Kidney tubule cell (primary cell): ENCODE measurements at regions not wholly inside any gene's neighbourhood (a gene's known extent, or its start where the extent isn't known, plus 50 kb on each side); places are given as distances from the start of the nearest gene placed in this dataset.
A peak's percentile ranks its signal among the peaks of the same experiment; 100 is the strongest.

Experiments used
- DNase-seq: peaks from one replicate; pipeline ENCODE4 v3.0.0-alpha.2; 2018; ENCODE audit warnings: low spot score

DNA sequence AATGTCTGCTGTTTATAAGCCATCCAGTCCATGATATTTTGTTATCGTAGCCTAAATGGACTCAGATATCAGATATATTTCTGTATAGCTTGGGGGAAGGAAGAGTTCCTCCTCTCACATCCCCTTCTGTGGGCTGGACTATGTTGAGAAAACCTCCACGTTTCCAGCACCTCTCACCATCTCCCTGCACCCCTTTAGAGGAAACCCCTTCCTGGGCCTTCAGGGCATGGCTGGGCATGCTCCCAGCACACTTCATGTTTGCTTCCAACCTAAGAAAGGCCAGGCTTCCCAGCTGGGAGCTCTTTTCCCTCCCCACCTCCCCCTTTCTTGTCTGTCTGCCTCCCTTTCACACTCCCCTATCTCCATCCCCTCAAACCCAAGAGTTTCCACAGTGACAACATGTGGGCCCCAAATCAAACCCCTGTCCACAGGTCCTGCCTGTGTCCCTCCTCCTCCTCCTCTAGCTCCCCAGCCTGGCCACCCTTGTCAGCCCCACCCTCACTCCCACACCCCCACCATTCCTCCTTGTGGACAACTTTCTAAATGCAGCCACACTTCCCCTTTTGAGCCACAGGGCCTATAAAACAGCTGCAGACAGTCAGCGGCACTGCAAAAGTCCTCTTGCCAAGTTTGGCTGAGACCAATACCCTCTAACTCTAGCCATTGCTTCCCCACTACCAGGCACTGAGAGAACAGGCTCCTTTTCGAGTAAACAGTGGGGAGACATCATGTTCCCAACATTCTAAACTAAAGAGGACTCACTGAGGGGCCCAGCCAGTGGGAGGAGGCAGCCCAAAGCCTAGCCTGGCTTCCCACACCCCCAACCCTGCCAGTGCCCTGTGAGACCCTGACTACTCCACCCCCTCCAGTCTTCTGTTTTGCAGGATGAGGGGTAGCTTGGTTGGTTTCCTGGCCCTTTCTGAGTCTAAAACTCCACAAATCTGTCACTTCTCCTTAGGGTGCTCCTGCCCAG is 120.5 kb downstream of the ZFP36L2 start:
- no peak for DNase-seq

DNA sequence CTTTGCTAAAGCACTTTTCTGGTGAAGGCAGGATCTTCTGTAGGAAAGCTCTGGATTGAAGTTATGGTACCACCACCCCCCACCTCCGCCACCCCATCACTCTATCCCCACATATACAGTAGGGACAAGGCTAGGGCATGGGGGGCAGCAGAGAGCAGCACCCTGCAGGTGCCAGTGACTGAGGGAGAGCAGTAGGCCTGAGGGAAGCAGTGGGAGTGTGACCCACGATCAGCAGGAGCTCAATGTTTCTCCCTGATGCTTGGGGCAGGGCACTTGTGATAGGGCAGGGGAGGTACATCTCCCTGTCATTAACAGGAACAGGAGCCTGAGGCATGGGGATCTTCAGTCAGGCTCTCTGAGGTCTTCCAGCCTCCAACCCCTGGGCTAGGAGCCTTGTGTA is 121.6 kb downstream of the ZFP36L2 start:
- no peak for DNase-seq

DNA sequence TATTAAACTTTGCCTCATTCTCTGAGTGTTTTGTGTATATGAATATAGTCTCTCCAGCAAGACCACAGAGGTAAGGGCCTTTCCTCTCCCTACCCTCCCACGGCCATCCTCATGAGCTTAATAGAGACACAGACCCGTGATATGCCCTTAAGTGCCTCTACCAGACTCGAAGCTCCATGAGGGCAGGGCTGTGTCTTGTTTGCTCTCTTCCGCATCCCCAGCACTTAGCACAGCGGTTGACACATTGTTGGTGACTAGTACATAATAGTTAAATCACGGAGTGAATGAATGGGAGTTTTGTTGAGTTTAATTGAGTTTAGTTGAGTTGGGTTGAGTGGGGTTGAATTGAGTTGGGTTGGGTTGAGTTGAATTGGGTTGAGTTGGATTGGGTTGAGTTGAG is 122.3 kb downstream of the ZFP36L2 start:
- no peak for DNase-seq

GRCh38 chr2:43103093-43103404 is 123.4 kb downstream of the ZFP36L2 start:
- DNase-seq = no peak

GRCh38 chr2:43102366-43103092 is 123.9 kb downstream of the ZFP36L2 start:
- no peak for DNase-seq

GRCh38 chr2:43101751-43102150 is 124.7 kb downstream of the ZFP36L2 start:
- no peak for DNase-seq

DNA sequence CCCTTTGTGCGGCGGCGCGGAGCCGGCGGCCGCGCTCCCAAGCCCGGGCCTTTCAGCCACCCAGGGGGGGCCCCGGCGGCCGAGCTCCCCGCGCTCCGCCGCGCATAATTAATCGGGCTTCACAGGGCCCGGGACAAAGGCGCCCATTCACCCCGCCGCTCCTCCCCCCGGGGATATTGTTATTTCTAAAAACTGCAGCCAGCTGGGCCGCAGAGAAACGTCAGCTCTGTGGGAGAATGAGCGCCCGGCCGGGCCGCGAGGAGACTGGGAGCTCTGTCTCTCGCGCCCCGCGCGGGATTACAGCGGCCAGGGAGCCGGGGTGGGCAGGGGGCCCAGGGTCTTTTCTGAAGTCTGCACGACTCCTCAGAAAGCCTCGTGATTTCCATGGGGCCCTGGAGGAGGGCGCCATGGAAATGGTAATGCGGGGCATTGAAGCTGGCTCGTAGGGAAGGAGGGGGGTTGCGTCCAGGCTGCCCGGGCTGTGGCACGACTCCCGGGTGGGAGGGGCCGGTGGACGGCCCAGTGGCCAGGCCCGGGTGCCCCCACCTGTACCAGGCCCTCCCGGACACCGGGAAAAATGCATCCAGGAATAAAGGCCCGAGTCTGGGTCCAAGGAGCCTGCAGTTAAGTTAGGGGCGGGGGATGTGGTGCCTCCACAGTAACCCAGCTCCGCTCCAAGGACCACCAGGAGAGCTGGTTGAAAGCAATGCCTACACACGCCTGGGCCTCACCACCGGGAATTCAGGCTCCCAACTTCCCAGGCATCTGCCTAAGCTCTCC is 125.3 kb downstream of the ZFP36L2 start:
- DNase-seq = peak; percentile 44

- DNase-seq = no peak
Observed at GRCh38 chr2:43100362-43100882, 126.0 kb downstream of the ZFP36L2 start.

DNA sequence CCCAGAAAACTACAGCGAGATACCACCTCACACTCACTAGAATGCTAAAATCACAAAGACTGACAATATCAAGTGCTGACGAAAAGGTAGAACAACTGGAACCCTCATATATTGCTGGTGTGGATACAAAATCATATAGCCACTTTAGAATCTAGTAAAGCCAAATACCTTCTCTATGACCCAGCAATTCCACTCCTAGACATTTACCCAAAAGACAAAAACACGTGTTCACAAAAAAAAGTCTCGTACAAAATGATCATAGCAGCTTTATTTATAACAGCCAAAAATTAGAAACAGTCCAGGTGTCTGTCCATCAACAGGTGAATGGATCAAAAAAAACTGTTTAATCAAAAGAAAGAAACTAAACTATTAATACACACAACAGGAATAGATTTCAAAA is 126.6 kb downstream of the ZFP36L2 start:
- DNase-seq = no peak

DNA sequence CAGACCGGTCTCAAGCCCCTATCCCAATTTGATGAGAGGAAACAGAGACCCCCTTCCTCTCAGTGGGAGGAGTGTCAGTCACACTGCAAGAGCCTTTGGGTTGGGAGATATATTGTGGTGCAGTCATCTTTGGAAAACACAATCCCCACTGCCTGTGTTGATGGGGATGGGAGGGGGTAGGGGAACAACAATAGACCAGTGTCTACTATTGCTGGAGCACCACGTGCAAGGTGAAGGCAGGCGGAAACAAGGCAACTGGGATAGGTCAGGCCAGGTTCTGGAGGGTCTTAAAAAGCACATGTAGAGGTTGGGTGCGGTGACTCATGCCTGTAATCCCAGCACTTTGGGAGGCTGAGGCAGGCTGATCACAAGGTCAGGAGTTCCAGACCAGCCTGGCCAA is 127.9 kb downstream of the ZFP36L2 start:
- DNase-seq = no peak

- no peak for DNase-seq
Observed at GRCh38 chr2:43097644-43098408, 128.6 kb downstream of the ZFP36L2 start.

GRCh38 chr2:43095533-43096295 is 130.7 kb downstream of the ZFP36L2 start:
- no peak for DNase-seq

DNA sequence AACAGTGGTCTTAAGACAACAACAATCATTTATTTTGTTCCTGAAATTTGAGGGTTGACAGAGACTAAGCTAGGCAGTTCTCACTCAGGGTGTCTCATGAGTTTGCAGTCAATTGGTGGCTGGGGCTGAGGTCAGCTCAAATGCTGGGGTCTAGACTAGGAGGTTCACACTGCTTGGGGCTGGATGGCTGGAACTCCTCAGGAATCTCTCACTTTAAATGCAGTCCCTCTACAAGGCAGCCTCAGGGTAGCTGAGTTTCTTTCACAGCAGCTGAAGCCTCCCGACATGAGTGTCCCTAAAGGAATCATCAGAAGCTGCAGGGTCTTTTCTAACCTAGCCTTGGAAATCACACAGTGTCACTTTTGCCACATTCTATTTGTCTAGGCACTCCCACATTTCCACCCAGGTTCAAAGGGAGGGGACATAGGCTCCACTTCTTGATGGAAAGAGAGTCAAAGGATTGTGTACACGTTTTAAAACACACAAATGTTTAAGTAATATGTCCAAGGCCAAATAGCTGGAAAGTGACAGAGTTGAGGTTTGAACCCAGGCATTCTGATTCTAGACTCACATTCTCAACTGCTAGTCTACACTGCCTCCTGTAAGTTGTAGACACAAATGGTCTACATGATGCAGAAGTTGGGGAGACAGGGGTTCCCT is 133.8 kb downstream of the ZFP36L2 start:
- DNase-seq = no peak

- DNase-seq = no peak
Observed at GRCh38 chr2:43090317-43090716, 136.1 kb downstream of the ZFP36L2 start.

- peak; percentile 19 for DNase-seq
Observed at GRCh38 chr2:43088143-43089073, 138.0 kb downstream of the ZFP36L2 start.

GRCh38 chr2:43087413-43087812 is 139.0 kb downstream of the ZFP36L2 start:
- DNase-seq = peak; percentile 29

DNA sequence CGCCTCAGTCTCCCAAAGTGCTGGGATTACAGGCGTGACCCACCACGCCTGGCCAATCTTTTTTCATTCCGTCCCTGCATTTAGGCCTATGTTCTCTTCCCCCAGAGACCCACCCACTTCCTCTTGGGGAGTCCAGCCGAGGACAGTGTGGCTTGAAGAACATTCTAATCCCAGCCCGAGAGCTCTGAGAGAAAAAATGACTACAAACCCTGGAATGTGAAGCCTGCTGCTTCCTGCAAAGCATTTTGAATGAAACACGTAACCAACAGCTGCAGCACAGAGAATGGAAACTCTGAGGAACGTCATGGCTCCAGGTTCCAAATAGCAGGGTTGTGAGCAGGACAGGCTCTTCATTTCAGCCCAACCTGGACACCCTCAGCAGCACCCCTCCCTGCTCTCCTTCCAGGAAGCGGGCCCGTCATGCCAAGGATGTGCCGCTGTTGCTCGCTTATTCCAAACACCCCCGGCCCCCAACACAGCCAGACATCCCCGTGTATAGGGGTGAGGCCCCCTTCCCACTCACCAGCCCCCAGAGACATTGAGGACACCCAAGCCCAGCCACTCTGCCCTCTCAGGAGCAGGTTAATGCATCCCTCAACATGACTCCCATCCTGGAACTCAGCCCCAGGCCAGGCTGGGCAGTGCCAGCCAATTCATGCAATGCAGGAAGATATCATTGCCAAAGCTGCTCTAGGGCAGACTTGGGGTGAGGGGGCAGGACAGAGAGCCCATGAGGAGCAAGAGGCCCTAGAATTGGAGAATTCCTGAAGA is 139.8 kb downstream of the ZFP36L2 start:
- peak; percentile 99 for DNase-seq

DNA sequence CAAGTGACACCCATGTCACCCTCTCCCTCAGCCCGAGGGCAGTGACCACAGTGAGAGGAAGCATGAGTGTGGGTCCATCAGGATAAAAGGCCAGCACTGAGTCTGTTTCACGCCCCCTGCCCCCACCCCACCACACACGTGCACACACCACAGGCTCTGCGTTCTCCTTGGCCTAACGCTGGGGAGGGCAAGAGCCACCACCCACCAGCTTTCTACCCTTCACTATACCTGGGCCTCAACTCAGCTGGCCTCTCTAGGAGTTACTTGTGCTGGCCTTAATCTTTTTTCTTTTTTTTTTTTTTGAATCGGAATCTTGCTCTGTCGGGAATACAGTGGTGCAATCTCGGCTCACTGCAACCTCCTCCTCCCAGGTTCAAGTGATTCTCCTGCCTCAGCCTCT is 140.5 kb downstream of the ZFP36L2 start:
- DNase-seq = no peak
